RWPE1 (cell line): ENCODE measurements at regions not wholly inside any gene's neighbourhood (a gene's known extent, or its start where the extent isn't known, plus 50 kb on each side); places are given as distances from the start of the nearest gene placed in this dataset.

ENCODE experiments used
- CTCF ChIA-PET: fragments of 350-600 bp; sonication (Branson Sonifier 250); formaldehyde crosslinking; extraction: SDS; loops from one replicate; lab custom pipeline; 2021; lab: Yijun Ruan, JAX
- POLR2A ChIA-PET: fragments of 400-600 bp; formaldehyde crosslinking; extraction: SDS; loops from one replicate; lab custom pipeline; 2020; ENCODE audit warnings: antibody characterized with exemption; ENCODE audit not compliant: low non-redundant PET; lab: Yijun Ruan, JAX
- DNase-seq: peaks from one replicate; pipeline ENCODE4 v3.0.0; 2012; ENCODE audit warnings: low spot score
- H3K27ac ChIP-seq: fragments of 450-650 bp; 2 replicates; pipeline ENCODE4 v1.5.1; 2017
- TF ChIP-seq, protein P1 (sequence below): fragments of 450-650 bp; conservative IDR thresholded peaks from 2 replicates; pipeline ENCODE4 v1.5.1; 2017; ENCODE audit warnings: low read depth, mild to moderate bottlenecking

DNA sequence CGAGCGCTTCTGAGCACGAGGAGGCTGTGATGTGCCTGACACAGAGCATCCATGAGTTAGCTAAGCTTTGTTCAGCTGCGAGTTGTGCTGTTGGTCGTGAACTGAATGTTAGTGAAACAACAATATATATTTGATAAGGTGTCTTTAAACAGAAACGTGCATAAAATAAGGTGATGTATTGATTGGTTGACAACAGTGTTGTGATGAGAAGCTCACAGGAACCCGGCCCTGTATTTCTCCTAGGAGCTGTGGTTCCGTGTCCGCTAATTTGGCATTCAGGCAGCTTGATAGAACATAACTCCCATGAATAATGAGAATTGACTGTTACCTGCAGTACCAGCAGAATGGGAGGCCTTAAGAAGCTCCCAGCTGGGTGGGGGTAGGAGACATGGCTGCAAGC lies 146.4 kb upstream of the MYCN start:
- TF ChIP-seq, protein P1, sequence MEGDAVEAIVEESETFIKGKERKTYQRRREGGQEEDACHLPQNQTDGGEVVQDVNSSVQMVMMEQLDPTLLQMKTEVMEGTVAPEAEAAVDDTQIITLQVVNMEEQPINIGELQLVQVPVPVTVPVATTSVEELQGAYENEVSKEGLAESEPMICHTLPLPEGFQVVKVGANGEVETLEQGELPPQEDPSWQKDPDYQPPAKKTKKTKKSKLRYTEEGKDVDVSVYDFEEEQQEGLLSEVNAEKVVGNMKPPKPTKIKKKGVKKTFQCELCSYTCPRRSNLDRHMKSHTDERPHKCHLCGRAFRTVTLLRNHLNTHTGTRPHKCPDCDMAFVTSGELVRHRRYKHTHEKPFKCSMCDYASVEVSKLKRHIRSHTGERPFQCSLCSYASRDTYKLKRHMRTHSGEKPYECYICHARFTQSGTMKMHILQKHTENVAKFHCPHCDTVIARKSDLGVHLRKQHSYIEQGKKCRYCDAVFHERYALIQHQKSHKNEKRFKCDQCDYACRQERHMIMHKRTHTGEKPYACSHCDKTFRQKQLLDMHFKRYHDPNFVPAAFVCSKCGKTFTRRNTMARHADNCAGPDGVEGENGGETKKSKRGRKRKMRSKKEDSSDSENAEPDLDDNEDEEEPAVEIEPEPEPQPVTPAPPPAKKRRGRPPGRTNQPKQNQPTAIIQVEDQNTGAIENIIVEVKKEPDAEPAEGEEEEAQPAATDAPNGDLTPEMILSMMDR: no peak
- ChIA-PET POLR2A (no interaction called here), CTCF (interaction anchor here (0.5 kb wide), 1 partner anchor 25 kb away, joined by 4 read pairs; no protein-coding TSS in a partner anchor)
- no peak overlapping the region for H3K27ac ChIP-seq
- no peak for DNase-seq

DNA sequence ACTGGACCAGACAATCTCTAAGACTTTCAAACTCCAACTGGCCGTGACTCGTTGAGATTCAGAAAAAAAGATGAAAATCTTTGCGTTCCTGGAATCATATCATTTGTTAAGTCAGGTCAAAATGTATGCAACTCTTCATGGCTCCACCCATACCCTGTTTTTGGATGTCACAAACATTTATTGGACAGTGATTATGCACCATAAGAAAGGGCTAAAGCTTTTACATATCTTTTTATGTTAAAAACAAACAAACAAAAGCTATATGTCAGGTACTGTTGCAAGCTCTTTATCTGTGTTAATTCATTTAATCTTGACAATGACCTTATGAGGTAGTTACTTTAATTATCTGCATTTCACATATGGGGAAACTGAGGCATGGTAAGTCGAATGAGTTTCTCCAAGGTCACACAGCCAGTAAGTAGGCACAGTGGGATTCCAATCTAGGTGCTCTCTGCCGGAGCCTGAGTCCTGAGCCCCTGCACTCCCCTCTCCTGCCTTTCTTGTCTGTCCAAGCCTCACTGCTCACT lies 145.7 kb upstream of the MYCN start:
- DNase-seq: no peak
- TF ChIP-seq, protein P1: no peak
- POLR2A ChIA-PET: no interaction called here
- H3K27ac ChIP-seq: no peak overlapping the region
- CTCF ChIA-PET: no interaction called here

DNA sequence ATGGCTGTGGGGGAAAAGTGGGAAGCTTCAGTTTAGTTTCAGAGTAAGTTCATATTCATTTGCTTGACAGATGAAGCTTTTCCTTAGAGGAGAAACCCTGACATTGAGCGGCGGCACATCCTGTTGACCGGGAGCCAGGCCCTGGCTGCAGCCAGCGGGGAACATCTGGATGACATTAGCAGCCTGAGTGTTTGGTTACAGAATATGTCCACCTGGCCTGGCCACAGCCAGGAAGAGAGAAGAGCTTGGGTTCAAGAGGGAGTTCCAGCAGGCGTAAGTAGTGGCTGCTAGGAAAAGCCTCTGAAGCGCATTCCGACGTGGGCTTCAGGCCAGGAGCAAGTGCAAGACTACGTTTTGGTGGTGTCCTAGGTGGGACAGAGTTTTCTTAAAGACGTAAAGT lies 144.9 kb upstream of the MYCN start:
- ChIA-PET POLR2A (no interaction called here), CTCF (no interaction called here)
- H3K27ac ChIP-seq: no peak overlapping the region
- TF ChIP-seq, protein P1: no peak
- DNase-seq: no peak

DNA sequence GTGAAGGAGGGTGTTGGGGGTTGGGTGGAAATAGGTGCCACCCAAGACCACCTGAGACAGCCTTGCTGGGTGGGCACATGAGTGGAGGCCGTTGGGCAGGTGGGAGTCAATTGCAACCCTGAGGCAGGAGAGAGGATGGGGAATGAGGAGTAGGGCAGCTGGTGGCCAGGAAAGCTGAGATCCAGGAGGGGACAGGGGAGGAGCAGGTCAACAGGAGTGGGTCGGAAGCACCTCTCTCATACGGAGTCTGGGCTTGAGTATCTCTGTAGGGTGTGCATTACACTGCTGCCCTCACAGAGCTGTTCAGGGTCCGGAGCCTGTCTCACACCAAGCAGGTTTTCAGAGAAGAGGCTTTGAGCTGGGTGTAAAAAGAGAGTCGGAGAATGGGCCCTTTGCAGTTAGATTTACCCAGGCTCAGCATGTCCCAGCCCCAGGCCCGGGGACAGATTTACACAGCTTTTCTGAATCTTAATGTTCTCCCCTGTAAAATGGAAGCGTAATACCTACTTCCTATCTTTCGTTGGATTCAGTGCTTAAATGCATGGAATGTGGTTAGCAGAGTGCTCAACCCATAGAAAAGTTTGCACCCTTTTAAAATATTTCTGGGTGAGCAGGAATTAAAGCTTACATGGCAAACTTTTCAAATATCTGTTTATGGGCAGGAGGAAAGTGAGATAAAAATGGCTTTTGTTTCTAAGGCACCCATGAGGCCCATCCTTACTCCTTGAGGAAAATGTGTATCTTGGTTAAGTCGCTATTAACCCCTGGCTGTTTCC lies 144.0 kb upstream of the MYCN start:
- no peak overlapping the region for H3K27ac ChIP-seq
- ChIA-PET POLR2A (no interaction called here), CTCF (interaction anchor here (0.8 kb wide), 1 partner anchor 691 kb away, joined by 3 read pairs; no protein-coding TSS in a partner anchor)
- TF ChIP-seq, protein P1: no peak
- DNase-seq: no peak

DNA sequence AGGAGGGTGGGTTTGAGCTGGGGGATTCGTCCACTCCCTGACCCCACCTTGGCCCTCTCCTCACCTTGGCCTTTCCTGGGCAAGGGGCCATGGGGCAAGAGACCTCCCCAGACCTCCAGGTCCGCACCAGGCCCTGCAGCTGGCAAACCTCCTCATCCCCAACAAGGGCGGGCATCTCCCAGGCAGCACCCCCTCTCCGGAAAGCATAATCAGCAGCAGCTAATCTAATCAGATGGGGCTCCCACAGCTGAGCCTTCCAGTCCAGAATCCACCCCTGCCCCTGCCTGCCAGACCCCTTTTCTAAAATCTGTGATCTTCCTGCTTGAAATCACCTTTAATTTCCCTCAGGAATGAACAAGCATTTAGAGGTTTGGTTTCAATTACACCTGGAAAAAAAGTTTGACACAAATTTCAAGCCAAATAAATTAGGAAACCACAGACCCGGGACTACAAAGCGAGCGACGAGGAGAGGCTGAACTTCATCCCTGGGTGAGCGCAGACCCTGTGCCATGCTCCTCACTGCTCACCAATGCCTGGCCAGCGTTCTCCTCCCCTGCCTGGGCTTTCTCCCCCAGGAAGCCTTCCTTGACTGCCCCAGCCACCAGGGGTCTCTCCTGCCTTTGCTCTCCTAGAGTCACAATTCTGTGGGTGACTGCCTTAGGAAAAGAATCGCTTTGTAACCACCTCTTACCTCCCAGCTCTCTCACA lies 143.0 kb upstream of the MYCN start:
- no peak for DNase-seq

DNA sequence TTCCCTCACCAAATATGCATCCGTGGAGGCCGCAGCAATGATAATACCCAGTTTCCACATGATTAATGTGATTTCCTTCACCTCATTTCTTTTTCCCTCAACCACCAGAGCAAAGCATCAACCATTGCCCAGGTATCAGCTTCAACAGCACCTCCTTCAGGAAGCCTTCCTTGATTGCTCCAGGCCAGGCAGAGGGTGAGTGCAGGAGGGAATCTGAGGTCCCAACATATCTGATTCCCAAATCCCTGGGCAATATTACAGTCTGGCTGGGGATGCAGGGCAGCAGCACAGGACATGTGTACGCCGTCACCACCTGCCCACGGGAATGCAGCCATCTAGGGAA lies 142.4 kb upstream of the MYCN start:
- H3K27ac ChIP-seq: no peak overlapping the region
- ChIA-PET POLR2A (no interaction called here), CTCF (interaction anchor here (0.6 kb wide), 1 partner anchor 246 kb away, joined by 4 read pairs; no protein-coding TSS in a partner anchor)
- no peak for DNase-seq
- TF ChIP-seq, protein P1: no peak

More for the DNA sequence above, 143.0 kb upstream of the MYCN start:
- TF ChIP-seq, protein P1: no peak
- no peak overlapping the region for H3K27ac ChIP-seq
- ChIA-PET POLR2A (no interaction called here), CTCF (interaction anchor here (0.6 to 0.8 kb wide), 3 partner anchors 122 to 690 kb away, joined by 3 to 4 read pairs (median 4); no protein-coding TSS in a partner anchor)
